Activated T-helper 17 cell treated with anti-CD3 and anti-CD28 coated beads, Interleukin-2, amount 50 U/mL, for 72 hours (primary cell): ENCODE measurements at regions not wholly inside any gene's neighbourhood (a gene's known extent, or its start where the extent isn't known, plus 50 kb on each side); places are given as distances from the start of the nearest gene placed in this dataset.
A peak's percentile ranks its signal among the peaks of the same experiment; 100 is the strongest.

Source experiments
- ATAC-seq: fragments of 150-1000 bp; cut with Tn5 transposase; replicated peaks from 2 replicates; pipeline ENCODE4 v1.10.0; 2021; ENCODE audit warnings: mild to moderate bottlenecking, moderate library complexity
- H3K27ac Mint-ChIP-seq: one replicate; pipeline ENCODE4 v1.8.0; 2022; ENCODE audit warnings: mixed read lengths
- H3K27me3 Mint-ChIP-seq: one replicate; pipeline ENCODE4 v1.8.0; 2022; ENCODE audit warnings: mixed read lengths
- H3K36me3 Mint-ChIP-seq: one replicate; pipeline ENCODE4 v1.8.0; 2022; ENCODE audit warnings: low read depth, mild to moderate bottlenecking, mixed read lengths
- H3K4me1 Mint-ChIP-seq: one replicate; pipeline ENCODE4 v1.8.0; 2022; ENCODE audit warnings: mixed read lengths
- H3K4me3 Mint-ChIP-seq: one replicate; pipeline ENCODE4 v1.8.0; 2022; ENCODE audit warnings: mild to moderate bottlenecking, mixed read lengths
- H3K9me3 Mint-ChIP-seq: one replicate; pipeline ENCODE4 v1.8.0; 2022; ENCODE audit warnings: mixed read lengths

- H3K9me3 Mint-ChIP-seq = no peaks in the 10 kb centered on the region
- H3K4me1 Mint-ChIP-seq = peaks cover 9% of the 10 kb centered on the region
- H3K4me3 Mint-ChIP-seq = no peak overlapping the region
- no peak overlapping the region for H3K27ac Mint-ChIP-seq
- H3K27me3 Mint-ChIP-seq = no peaks in the 10 kb centered on the region
- H3K36me3 Mint-ChIP-seq = no peaks in the 10 kb centered on the region
- ATAC-seq = no peak
Measured at GRCh38 chr6:53744321-53744720, 50.5 kb upstream of the LRRC1 start.

GRCh38 chr6:53741034-53741823, 53.6 kb upstream of the LRRC1 start:
- Mint-ChIP-seq H3K4me1 (peaks cover 9% of the 10 kb centered on the region), H3K36me3 (no peaks in the 10 kb centered on the region), H3K27ac (peak overlapping the region; percentile 53), H3K27me3 (no peaks in the 10 kb centered on the region), H3K4me3 (peak overlapping the region; percentile 59), H3K9me3 (no peaks in the 10 kb centered on the region)
- peak; percentile 98 for ATAC-seq

GRCh38 chr6:53737746-53738145, 57.1 kb upstream of the LRRC1 start:
- ATAC-seq = no peak
- H3K4me3 Mint-ChIP-seq = no peak overlapping the region
- H3K27ac Mint-ChIP-seq = no peak overlapping the region
- peaks cover 22% of the 10 kb centered on the region for H3K4me1 Mint-ChIP-seq
- no peaks in the 10 kb centered on the region for H3K9me3 Mint-ChIP-seq
- H3K27me3 Mint-ChIP-seq = no peaks in the 10 kb centered on the region
- no peaks in the 10 kb centered on the region for H3K36me3 Mint-ChIP-seq

- H3K4me3 Mint-ChIP-seq = peak overlapping the region; percentile 22
- peaks cover 13% of the 10 kb centered on the region for H3K4me1 Mint-ChIP-seq
- H3K27me3 Mint-ChIP-seq = no peaks in the 10 kb centered on the region
- H3K36me3 Mint-ChIP-seq = no peaks in the 10 kb centered on the region
- no peak overlapping the region for H3K27ac Mint-ChIP-seq
- H3K9me3 Mint-ChIP-seq = no peaks in the 10 kb centered on the region
- ATAC-seq = peak; percentile 59
Measured at GRCh38 chr6:53735896-53736295, 58.9 kb upstream of the LRRC1 start.

GRCh38 chr6:53734473-53735299, 60.1 kb upstream of the LRRC1 start:
- Mint-ChIP-seq H3K4me3 (peak overlapping the region; percentile 22), H3K9me3 (no peaks in the 10 kb centered on the region), H3K36me3 (no peaks in the 10 kb centered on the region), H3K27ac (no peak overlapping the region), H3K4me1 (peaks cover 13% of the 10 kb centered on the region), H3K27me3 (no peaks in the 10 kb centered on the region)
- peak; percentile 76 for ATAC-seq

GRCh38 chr6:53731866-53732636, 62.8 kb upstream of the LRRC1 start:
- H3K4me1 Mint-ChIP-seq = peaks cover 18% of the 10 kb centered on the region
- ATAC-seq = no peak
- no peaks in the 10 kb centered on the region for H3K9me3 Mint-ChIP-seq
- no peaks in the 10 kb centered on the region for H3K27me3 Mint-ChIP-seq
- H3K27ac Mint-ChIP-seq = no peak overlapping the region
- H3K4me3 Mint-ChIP-seq = no peak overlapping the region
- H3K36me3 Mint-ChIP-seq = no peaks in the 10 kb centered on the region

GRCh38 chr6:53730767-53731166, 64.0 kb upstream of the LRRC1 start:
- no peaks in the 10 kb centered on the region for H3K36me3 Mint-ChIP-seq
- H3K9me3 Mint-ChIP-seq = no peaks in the 10 kb centered on the region
- H3K27me3 Mint-ChIP-seq = peaks cover 3% of the 10 kb centered on the region
- no peak overlapping the region for H3K27ac Mint-ChIP-seq
- no peak for ATAC-seq
- peaks cover 18% of the 10 kb centered on the region for H3K4me1 Mint-ChIP-seq
- H3K4me3 Mint-ChIP-seq = no peak overlapping the region

GRCh38 chr6:53728570-53729194, 63.1 kb upstream of the KLHL31 start:
- Mint-ChIP-seq H3K9me3 (no peaks in the 10 kb centered on the region), H3K36me3 (no peaks in the 10 kb centered on the region), H3K4me1 (peaks cover 10% of the 10 kb centered on the region), H3K4me3 (no peak overlapping the region), H3K27ac (no peak overlapping the region), H3K27me3 (peaks cover 11% of the 10 kb centered on the region)
- ATAC-seq = peak; percentile 56

GRCh38 chr6:53727748-53728147, 62.2 kb upstream of the KLHL31 start:
- no peak overlapping the region for H3K27ac Mint-ChIP-seq
- H3K4me3 Mint-ChIP-seq = no peak overlapping the region
- H3K36me3 Mint-ChIP-seq = no peaks in the 10 kb centered on the region
- H3K9me3 Mint-ChIP-seq = no peaks in the 10 kb centered on the region
- peaks cover 13% of the 10 kb centered on the region for H3K27me3 Mint-ChIP-seq
- peaks cover 10% of the 10 kb centered on the region for H3K4me1 Mint-ChIP-seq
- no peak for ATAC-seq

GRCh38 chr6:53725791-53726575, 60.4 kb upstream of the KLHL31 start:
- ATAC-seq = peak; percentile 80
- no peak overlapping the region for H3K27ac Mint-ChIP-seq
- no peaks in the 10 kb centered on the region for H3K9me3 Mint-ChIP-seq
- no peak overlapping the region for H3K4me3 Mint-ChIP-seq
- peaks cover 10% of the 10 kb centered on the region for H3K4me1 Mint-ChIP-seq
- H3K27me3 Mint-ChIP-seq = peaks cover 17% of the 10 kb centered on the region
- no peaks in the 10 kb centered on the region for H3K36me3 Mint-ChIP-seq

- ATAC-seq = no peak
- no peak overlapping the region for H3K27ac Mint-ChIP-seq
- H3K36me3 Mint-ChIP-seq = no peaks in the 10 kb centered on the region
Measured at GRCh38 chr6:53724501-53724900, 58.9 kb upstream of the KLHL31 start.

GRCh38 chr6:53723331-53723730, 57.8 kb upstream of the KLHL31 start:
- H3K27ac Mint-ChIP-seq = no peak overlapping the region
- no peaks in the 10 kb centered on the region for H3K36me3 Mint-ChIP-seq
- no peaks in the 10 kb centered on the region for H3K9me3 Mint-ChIP-seq
- ATAC-seq = no peak
- H3K4me1 Mint-ChIP-seq = peaks cover 9% of the 10 kb centered on the region
- H3K4me3 Mint-ChIP-seq = no peak overlapping the region
- H3K27me3 Mint-ChIP-seq = peaks cover 17% of the 10 kb centered on the region

More at GRCh38 chr6:53724501-53724900, 58.9 kb upstream of the KLHL31 start:
- peaks cover 17% of the 10 kb centered on the region for H3K27me3 Mint-ChIP-seq
- no peak overlapping the region for H3K4me3 Mint-ChIP-seq
- peaks cover 10% of the 10 kb centered on the region for H3K4me1 Mint-ChIP-seq
- no peaks in the 10 kb centered on the region for H3K9me3 Mint-ChIP-seq

GRCh38 chr6:53721766-53722165, 56.2 kb upstream of the KLHL31 start:
- Mint-ChIP-seq H3K27ac (no peak overlapping the region), H3K4me1 (peaks cover 9% of the 10 kb centered on the region), H3K36me3 (no peaks in the 10 kb centered on the region), H3K9me3 (no peaks in the 10 kb centered on the region), H3K27me3 (peaks cover 22% of the 10 kb centered on the region), H3K4me3 (no peak overlapping the region)
- no peak for ATAC-seq
